ENCODE measurements at regions not wholly inside any gene's neighbourhood (a gene's known extent, or its start where the extent isn't known, plus 50 kb on each side); places are given as distances from the start of the nearest gene placed in this dataset.

GRCh38 chrX:22357621-22358020 is 84.9 kb downstream of the CBLL2 start:
- Histone ChIP-seq H3K27me3 (no peaks in the 10 kb centered on the region), H3K27ac (no peak overlapping the region), H3K4me1 (no peaks in the 10 kb centered on the region), H3K4me3 (no peak overlapping the region), H3K9me3 (no peaks in the 10 kb centered on the region), H3K36me3 (no peaks in the 10 kb centered on the region)
- no peak for TF ChIP-seq POLR2A (IDR thresholded peaks at IDR 0.05)
- TF ChIP-seq CTCF (IDR thresholded peaks at IDR 0.05), result no peak
- intact Hi-C loops (cut with DNase I; ENCODE audit: low total_unique reads), result no loop called here
- no peak for DNase-seq

GRCh38 chrX:22360129-22360528 is 87.4 kb downstream of the CBLL2 start:
- H3K4me1 ChIP-seq, result no peaks in the 10 kb centered on the region
- H3K9me3 ChIP-seq, result no peaks in the 10 kb centered on the region
- H3K27me3 ChIP-seq, result no peaks in the 10 kb centered on the region
- intact Hi-C loops (cut with DNase I; ENCODE audit: low total_unique reads), result no loop called here
- no peak overlapping the region for H3K4me3 ChIP-seq
- TF ChIP-seq POLR2A (IDR thresholded peaks at IDR 0.05) (no peak), CTCF (IDR thresholded peaks at IDR 0.05) (no peak)
- DNase-seq, result no peak
- no peaks in the 10 kb centered on the region for H3K36me3 ChIP-seq
- no peak overlapping the region for H3K27ac ChIP-seq

DNA sequence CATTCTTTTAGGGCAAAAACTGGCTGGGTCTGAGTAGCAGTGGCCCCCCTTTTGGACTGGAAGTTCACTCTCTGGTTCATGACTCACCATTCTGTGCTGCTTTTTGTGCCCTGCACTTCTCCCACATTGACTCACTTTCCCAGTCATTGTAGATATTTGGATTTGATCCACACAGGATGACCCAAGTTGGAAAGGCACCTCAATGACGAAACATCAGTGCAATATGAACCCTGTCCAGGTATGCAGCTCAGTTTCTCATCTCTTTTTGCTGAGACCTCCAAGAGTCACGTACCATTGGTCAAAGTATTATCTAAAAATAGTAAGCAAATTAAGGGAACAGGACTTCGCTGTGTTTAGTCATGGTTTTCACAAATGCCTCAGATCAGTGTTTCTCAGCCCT is 92.7 kb downstream of the CBLL2 start:
- H3K36me3 ChIP-seq, result no peaks in the 10 kb centered on the region
- no peaks in the 10 kb centered on the region for H3K9me3 ChIP-seq
- TF ChIP-seq POLR2A (IDR thresholded peaks at IDR 0.05) (no peak), CTCF (IDR thresholded peaks at IDR 0.05) (no peak)
- no peaks in the 10 kb centered on the region for H3K4me1 ChIP-seq
- DNase-seq, result no peak
- no peak overlapping the region for H3K4me3 ChIP-seq
- H3K27me3 ChIP-seq, result no peaks in the 10 kb centered on the region
- no peak overlapping the region for H3K27ac ChIP-seq
- intact Hi-C loops (cut with DNase I; ENCODE audit: low total_unique reads), result no loop called here

DNA sequence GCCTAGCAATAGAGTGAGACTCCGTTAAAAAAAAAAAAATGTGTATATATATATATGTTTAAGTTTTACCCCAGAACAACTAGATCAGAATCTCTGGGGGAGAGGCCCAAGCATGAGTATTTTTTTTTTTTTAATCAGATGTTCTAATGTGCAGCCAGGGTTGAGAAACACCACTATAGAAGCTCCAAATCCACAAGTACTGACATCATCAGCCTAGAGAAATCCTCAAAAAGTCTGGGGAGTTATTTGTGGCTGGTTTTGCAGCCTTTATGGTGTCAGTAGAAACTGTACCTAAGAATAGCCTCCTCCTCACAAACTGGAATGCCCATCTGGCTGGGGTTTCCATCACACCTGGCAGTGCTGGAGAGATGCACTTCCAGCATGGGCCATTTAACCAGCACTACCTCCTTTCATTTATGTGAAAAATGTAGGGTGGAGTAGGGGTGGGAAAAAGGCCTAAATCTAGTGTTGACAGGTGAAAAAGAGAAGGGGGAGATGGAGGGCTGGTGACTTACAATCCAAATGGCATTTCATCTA is 93.5 kb downstream of the CBLL2 start:
- H3K36me3 ChIP-seq, result no peaks in the 10 kb centered on the region
- TF ChIP-seq POLR2A (IDR thresholded peaks at IDR 0.05) (no peak), CTCF (IDR thresholded peaks at IDR 0.05) (no peak)
- no peak overlapping the region for H3K27ac ChIP-seq
- H3K4me1 ChIP-seq, result no peaks in the 10 kb centered on the region
- no peaks in the 10 kb centered on the region for H3K9me3 ChIP-seq
- intact Hi-C loops (cut with DNase I; ENCODE audit: low total_unique reads), result no loop called here
- no peaks in the 10 kb centered on the region for H3K27me3 ChIP-seq
- DNase-seq, result no peak
- no peak overlapping the region for H3K4me3 ChIP-seq

- no peak overlapping the region for H3K4me3 ChIP-seq
- H3K4me1 ChIP-seq, result no peaks in the 10 kb centered on the region
- DNase-seq, result no peak
- intact Hi-C loops (cut with DNase I; ENCODE audit: low total_unique reads), result no loop called here
- TF ChIP-seq POLR2A (IDR thresholded peaks at IDR 0.05) (no peak), CTCF (IDR thresholded peaks at IDR 0.05) (no peak)
- no peak overlapping the region for H3K27ac ChIP-seq
- no peaks in the 10 kb centered on the region for H3K9me3 ChIP-seq
- H3K27me3 ChIP-seq, result no peaks in the 10 kb centered on the region
- no peaks in the 10 kb centered on the region for H3K36me3 ChIP-seq
Measured at GRCh38 chrX:22366906-22367305, 94.2 kb downstream of the CBLL2 start.

All from uterus (tissue), 3 donors.